Gastroesophageal sphincter (tissue), 4 donors: ENCODE measurements at regions not wholly inside any gene's neighbourhood (a gene's known extent, or its start where the extent isn't known, plus 50 kb on each side); places are given as distances from the start of the nearest gene placed in this dataset.

Experiments
- ATAC-seq: fragments of 150-250 bp; one replicate; pipeline ENCODE4 v1.9.1; 2016; ENCODE audit warnings: mild to moderate bottlenecking, moderate library complexity
- H3K27ac ChIP-seq, 4 donors: fragments of 200-600 bp; sonication (generic) in 3 of 4; 1 replicate in 3 of 4; 2 replicates in 1 of 4; pipeline ENCODE4 v1.5.1; 2016 to 2019
- H3K27me3 ChIP-seq: fragments of 200-600 bp; sonication (generic); one replicate; pipeline ENCODE4 v1.5.1; 2019
- H3K36me3 ChIP-seq, 2 donors: fragments of 200-600 bp; sonication (generic); one replicate each; pipeline ENCODE4 v1.5.1; 2019; ENCODE audit warnings: control low read depth in 1 of 2
- H3K4me1 ChIP-seq, 3 donors: fragments of 200-600 bp; sonication (generic); 1 replicate in 2 of 3; 2 replicates in 1 of 3; pipeline ENCODE4 v1.5.1; 2016 to 2019; ENCODE audit warnings: control low read depth in 2 of 3
- H3K4me3 ChIP-seq, 2 donors: fragments of 200-600 bp; sonication (generic); one replicate each; pipeline ENCODE4 v1.5.1; 2019; ENCODE audit warnings: mild to moderate bottlenecking in 1 of 2, moderate library complexity in 1 of 2
- H3K9me3 ChIP-seq, 3 donors: fragments of 200-600 bp; sonication (generic); one replicate each; pipeline ENCODE4 v1.5.1; 2017 to 2019; ENCODE audit warnings: control low read depth in 2 of 3
- EP300 ChIP-seq: sonication (generic); formaldehyde crosslinking; IDR thresholded peaks from one replicate; pipeline ENCODE4 v1.6.1; 2017; ENCODE audit warnings: antibody characterized with exemption, mild to moderate bottlenecking
- POLR2A ChIP-seq, 2 donors: fragments of 450-650 bp; IDR thresholded peaks; one replicate each; pipeline ENCODE4 v1.6.1; 2017; ENCODE audit warnings: antibody characterized with exemption in 2 of 2, mild to moderate bottlenecking in 2 of 2, moderate library complexity in 1 of 2
- POLR2AphosphoS5 ChIP-seq: sonication (generic); formaldehyde crosslinking; IDR thresholded peaks from one replicate; pipeline ENCODE4 v1.6.1; 2017; ENCODE audit warnings: antibody characterized with exemption
- WGBS, 2 donors: methylation state at CpG; one replicate each; pipeline ENCODE4 v1.1.5; 2018; ENCODE audit warnings: low coverage in 1 of 2; 5-methylcytosine and 5-hydroxymethylcytosine counted together
- TF ChIP-seq, protein P1 (sequence below), 4 experiments: fragments of 200-600 bp in 2 of 4; fragments of 450-650 bp in 2 of 4; sonication (generic) in 1 of 4; IDR thresholded peaks; one replicate each; pipeline ENCODE4 v1.5.1; 2017 to 2019; ENCODE audit warnings: antibody characterized with exemption in 4 of 4, mild to moderate bottlenecking in 2 of 4, moderate library complexity in 2 of 4

GRCh38 chr7:85947767-85948166, 695.9 kb upstream of the GRM3 start:
- H3K27me3 ChIP-seq: no peaks in the 10 kb centered on the region
- no peak overlapping the region for H3K27ac ChIP-seq
- H3K4me3 ChIP-seq: no peak overlapping the region
- ATAC-seq: no peak
- TF ChIP-seq EP300: no peak
- no peak for TF ChIP-seq POLR2AphosphoS5
- TF ChIP-seq, protein P1, sequence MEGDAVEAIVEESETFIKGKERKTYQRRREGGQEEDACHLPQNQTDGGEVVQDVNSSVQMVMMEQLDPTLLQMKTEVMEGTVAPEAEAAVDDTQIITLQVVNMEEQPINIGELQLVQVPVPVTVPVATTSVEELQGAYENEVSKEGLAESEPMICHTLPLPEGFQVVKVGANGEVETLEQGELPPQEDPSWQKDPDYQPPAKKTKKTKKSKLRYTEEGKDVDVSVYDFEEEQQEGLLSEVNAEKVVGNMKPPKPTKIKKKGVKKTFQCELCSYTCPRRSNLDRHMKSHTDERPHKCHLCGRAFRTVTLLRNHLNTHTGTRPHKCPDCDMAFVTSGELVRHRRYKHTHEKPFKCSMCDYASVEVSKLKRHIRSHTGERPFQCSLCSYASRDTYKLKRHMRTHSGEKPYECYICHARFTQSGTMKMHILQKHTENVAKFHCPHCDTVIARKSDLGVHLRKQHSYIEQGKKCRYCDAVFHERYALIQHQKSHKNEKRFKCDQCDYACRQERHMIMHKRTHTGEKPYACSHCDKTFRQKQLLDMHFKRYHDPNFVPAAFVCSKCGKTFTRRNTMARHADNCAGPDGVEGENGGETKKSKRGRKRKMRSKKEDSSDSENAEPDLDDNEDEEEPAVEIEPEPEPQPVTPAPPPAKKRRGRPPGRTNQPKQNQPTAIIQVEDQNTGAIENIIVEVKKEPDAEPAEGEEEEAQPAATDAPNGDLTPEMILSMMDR (IDR thresholded peaks at IDR 0.05): no peak
- TF ChIP-seq POLR2A (IDR thresholded peaks at IDR 0.05): no peak
- H3K9me3 ChIP-seq: peaks cover 0 to 25% (median 2%) of the 10 kb centered on the region in 3 donors
- no peaks in the 10 kb centered on the region for H3K4me1 ChIP-seq
- no peaks in the 10 kb centered on the region for H3K36me3 ChIP-seq

DNA sequence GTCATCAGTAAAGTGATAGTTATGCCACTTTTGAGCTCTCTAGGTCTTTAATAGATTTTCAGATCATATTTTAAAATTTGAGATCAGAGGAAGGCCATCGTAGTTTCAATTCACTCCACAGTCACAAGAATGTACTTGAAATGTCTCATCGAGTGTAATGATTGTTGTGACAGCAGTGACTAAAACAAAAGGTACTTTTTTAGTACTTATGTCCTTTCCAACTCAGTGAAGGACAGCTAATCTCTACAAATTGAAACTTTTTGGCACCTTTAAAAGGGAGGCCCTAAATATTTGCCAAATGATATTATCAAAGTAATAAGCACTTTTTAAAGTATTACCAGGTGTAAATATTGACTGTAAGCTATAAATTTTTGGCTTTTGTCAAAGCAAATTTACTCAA, 702.9 kb upstream of the GRM3 start:
- TF ChIP-seq, protein P1 (IDR thresholded peaks at IDR 0.05): no peak
- TF ChIP-seq EP300 (no peak), POLR2A (IDR thresholded peaks at IDR 0.05) (no peak), POLR2AphosphoS5 (no peak)
- Histone ChIP-seq H3K36me3 (no peaks in the 10 kb centered on the region), H3K27ac (no peak overlapping the region), H3K9me3 (no peaks in the 10 kb centered on the region), H3K4me1 (no peaks in the 10 kb centered on the region), H3K4me3 (no peak overlapping the region), H3K27me3 (no peaks in the 10 kb centered on the region)
- no peak for ATAC-seq
- WGBS, 2 donors: 45 to 65% methylated on average over 2 of the region's 2 CpGs

GRCh38 chr7:85931919-85932318, 711.8 kb upstream of the GRM3 start:
- H3K9me3 ChIP-seq: peaks cover 0 to 25% (median 0%) of the 10 kb centered on the region in 3 donors
- H3K27ac ChIP-seq: no peak overlapping the region
- 50% methylated on average over 1 of the region's 1 CpG; no CpG with 5 or more reads in 1 of the 2 donors for WGBS, 2 donors
- ATAC-seq: no peak
- no peaks in the 10 kb centered on the region for H3K36me3 ChIP-seq
- no peaks in the 10 kb centered on the region for H3K27me3 ChIP-seq
- no peak overlapping the region for H3K4me3 ChIP-seq
- no peak for TF ChIP-seq EP300
- TF ChIP-seq POLR2AphosphoS5: no peak
- TF ChIP-seq POLR2A (IDR thresholded peaks at IDR 0.05): no peak
- TF ChIP-seq, protein P1 (IDR thresholded peaks at IDR 0.05): no peak
- no peaks in the 10 kb centered on the region for H3K4me1 ChIP-seq

DNA sequence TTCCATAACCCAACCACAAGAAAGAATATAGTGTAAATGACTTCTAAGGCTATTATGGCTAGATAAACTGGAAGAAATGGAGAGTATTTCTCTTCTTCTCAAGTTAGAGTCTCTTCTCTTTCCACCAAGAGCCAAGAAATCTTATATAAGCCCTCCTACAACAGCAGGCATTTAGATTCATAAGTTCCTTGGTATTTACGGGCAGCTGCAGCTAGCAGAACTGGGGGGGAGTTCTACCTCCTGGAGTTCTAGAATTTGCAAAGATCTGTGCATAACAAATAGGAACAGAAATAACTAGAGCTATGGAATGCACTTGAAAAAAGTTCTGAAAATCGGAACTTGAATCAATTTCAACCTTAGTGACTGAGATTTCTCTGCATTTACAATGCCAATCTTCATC, 715.2 kb upstream of the GRM3 start:
- no peak for TF ChIP-seq EP300
- TF ChIP-seq, protein P1 (IDR thresholded peaks at IDR 0.05): no peak
- no peak for TF ChIP-seq POLR2AphosphoS5
- no peak for TF ChIP-seq POLR2A (IDR thresholded peaks at IDR 0.05)
- Histone ChIP-seq H3K27ac (no peak overlapping the region), H3K4me1 (no peaks in the 10 kb centered on the region), H3K27me3 (no peaks in the 10 kb centered on the region), H3K4me3 (no peak overlapping the region), H3K9me3 (peaks cover 0 to 25% (median 0%) of the 10 kb centered on the region in 3 donors), H3K36me3 (no peaks in the 10 kb centered on the region)
- no peak for ATAC-seq
- whole genome bisulfite sequencing, 2 donors: 7 to 61% methylated on average over 1 to 2 of the region's 2 CpGs

DNA sequence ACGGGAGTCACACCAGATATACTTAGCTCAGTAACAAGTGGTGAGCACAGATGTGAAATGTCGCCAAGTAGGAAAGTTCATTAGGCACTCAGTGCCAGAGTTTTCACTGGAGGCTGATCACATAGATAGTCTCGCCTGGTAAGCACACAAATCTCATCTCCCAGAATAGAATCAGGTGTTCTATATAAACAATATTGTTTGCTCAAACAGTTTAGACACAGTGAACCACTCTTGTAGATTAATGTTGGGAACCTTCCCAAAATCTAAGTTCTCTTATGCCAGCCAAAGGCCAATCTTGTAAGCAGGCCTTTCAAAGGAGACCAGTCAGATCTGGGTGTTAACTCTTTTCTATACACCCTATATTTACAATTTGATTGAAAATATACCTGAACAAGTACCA, 716.5 kb upstream of the GRM3 start:
- 37 to 70% methylated on average over 3 of the region's 3 CpGs for WGBS, 2 donors
- Histone ChIP-seq H3K27me3 (no peaks in the 10 kb centered on the region), H3K9me3 (peaks cover 0 to 13% (median 0%) of the 10 kb centered on the region in 3 donors), H3K27ac (no peak overlapping the region), H3K36me3 (no peaks in the 10 kb centered on the region), H3K4me1 (no peaks in the 10 kb centered on the region), H3K4me3 (no peak overlapping the region)
- ATAC-seq: no peak
- TF ChIP-seq POLR2A (IDR thresholded peaks at IDR 0.05) (no peak), EP300 (no peak), POLR2AphosphoS5 (no peak)
- TF ChIP-seq, protein P1 (IDR thresholded peaks at IDR 0.05): no peak
